GM12874 (cell line): ENCODE measurements at regions not wholly inside any gene's neighbourhood (a gene's known extent, or its start where the extent isn't known, plus 50 kb on each side); places are given as distances from the start of the nearest gene placed in this dataset.

Source experiments
- CTCF ChIP-seq: IDR thresholded peaks from 2 replicates; pipeline ENCODE4 v1.5.1; 2011; ENCODE audit warnings: low read depth, mild to moderate bottlenecking, control low read depth, low read length, moderate library complexity; ENCODE audit not compliant: insufficient read depth

GRCh38 chr1:221626041-221626440, 115.8 kb downstream of the DUSP10 start:
- TF ChIP-seq CTCF: no peak

- TF ChIP-seq CTCF: no peak
Observed at GRCh38 chr1:221630236-221630635, 111.7 kb downstream of the DUSP10 start.

GRCh38 chr1:221631556-221631955, 110.3 kb downstream of the DUSP10 start:
- no peak for TF ChIP-seq CTCF

GRCh38 chr1:221632072-221632471, 109.8 kb downstream of the DUSP10 start:
- TF ChIP-seq CTCF: no peak

GRCh38 chr1:221633841-221634409, 108.0 kb downstream of the DUSP10 start:
- TF ChIP-seq CTCF: no peak

GRCh38 chr1:221634606-221635005, 107.3 kb downstream of the DUSP10 start:
- no peak for TF ChIP-seq CTCF

GRCh38 chr1:221635305-221635704, 106.6 kb downstream of the DUSP10 start:
- TF ChIP-seq CTCF: no peak
